ENCODE measurements at regions not wholly inside any gene's neighbourhood (a gene's known extent, or its start where the extent isn't known, plus 50 kb on each side); places are given as distances from the start of the nearest gene placed in this dataset.

DNA sequence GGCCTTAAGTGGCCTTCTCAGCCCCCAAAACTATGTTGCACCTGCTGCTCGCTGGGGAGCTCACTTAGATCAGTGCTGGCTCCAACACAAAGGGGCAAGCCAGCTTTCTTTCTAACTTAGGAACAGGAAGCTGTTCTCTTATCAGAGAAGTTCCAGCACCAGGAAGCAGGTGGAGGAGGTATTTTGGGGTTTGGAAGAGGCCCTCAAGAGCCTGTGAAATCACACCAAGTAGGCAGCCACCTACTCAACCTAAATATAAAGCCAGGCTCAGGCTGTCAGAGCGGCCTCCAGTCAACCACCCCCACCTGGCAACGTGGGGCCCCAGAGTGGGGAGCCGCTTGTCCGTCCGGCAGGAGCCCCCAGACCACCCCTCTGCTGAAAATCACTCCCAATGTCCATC is 152.8 kb downstream of the OLFM1 start:
- DNase-seq (ENCODE audit: low spot score), result no peak

- DNase-seq (ENCODE audit: low spot score), result no peak
Observed at GRCh38 chr9:135240871-135241311, 153.4 kb downstream of the OLFM1 start.

DNA sequence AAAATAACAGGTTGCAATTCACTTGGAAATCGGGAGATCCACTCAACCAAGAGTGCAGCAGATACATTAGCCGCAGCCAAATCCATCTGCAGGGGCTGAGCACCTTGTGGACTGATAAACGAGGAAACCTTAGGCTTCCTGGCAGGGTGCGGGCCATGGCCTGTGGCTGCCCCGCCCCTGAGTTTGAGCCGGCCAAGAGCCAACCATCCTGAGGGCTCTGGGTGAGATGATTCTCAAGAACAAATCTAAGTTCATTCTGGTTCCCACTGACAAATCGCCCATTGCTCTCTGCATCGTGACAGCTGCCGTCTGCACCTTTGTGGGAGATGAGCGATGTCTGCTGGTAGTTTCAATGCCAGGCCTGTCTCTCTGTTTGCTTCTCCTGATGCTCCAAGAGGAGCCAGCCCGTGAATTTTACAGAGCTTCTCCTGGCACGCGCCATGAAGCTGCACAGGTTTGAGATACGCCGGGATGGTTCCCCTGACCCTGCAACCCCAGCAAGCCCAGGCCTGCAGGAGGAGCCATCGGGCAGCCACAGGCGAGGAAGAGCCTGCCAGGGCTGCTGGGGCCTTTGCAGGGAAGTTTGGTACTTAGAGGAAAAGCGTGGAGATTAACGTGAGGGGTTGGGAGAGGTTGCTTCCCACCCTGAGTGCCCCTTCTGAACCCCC is 154.0 kb downstream of the OLFM1 start:
- no peak for DNase-seq (ENCODE audit: low spot score)

GRCh38 chr9:135242049-135242396 is 154.6 kb downstream of the OLFM1 start:
- DNase-seq (ENCODE audit: low spot score), result no peak

DNA sequence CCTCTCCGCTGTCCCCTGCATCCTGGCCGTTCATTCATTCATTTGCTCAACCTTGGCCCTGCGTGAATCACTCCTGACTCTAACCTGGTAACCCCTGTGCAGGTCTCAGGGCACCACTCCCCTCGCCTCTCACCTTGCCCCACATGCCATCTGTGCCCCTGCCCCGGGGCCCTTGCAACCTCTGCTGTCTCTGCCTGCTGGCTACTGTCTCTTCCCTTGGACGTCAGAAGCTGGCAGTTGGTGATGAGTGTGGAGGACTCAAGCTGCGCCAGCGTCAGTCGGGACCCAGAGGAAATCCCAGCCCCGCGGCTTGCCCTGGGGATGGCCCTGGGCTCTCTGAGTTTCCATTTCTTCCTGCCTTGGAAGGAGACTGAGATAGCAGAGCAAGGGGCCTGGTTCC is 154.9 kb downstream of the OLFM1 start:
- no peak for DNase-seq (ENCODE audit: low spot score)

DNA sequence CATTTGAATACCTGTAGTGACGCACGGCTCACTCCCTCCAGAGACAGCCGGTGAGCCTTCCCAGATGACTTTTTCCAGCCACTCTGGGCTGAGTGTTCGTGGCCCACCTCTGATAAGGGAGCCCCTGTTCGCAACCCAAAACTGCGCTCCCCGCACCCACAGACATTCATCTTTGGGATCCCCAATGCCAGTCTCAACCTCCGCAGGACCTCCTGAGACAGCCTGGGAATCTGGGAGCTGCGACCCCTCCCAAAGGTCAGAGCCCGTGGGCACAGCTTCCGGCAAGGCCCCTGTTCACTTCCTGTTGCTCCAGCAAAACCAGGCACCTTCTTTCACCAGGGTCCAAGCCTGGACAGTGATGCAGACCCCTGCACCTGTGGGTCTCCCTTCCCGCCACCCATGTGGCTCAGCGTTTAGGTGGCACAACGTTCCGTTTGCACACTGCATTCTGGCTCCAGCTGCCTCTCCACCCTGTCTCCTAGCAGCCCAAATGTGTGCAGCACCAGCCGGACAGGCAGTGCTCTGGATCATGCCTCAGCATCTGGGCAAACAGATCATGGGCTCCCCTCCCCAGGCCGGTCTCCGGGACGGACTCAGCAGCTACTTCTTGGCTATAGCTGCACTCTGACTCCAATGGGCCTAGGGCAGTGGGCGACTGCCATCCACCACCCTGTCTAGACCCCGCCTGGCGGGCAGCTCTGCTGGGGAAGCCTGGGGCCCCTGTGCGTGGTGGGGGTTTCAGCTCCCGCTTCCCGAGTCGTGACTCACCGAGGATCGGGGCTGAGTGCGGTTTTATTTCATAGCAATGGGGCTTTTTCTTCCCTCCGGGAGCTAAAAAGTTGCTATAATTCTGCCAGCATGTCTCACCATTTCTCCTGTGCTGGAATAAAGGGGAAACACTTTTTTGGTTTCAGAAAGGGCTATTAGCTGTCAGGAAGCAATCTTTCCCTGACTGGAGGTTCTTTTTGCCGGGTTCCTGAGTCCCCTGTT is 156.0 kb downstream of the OLFM1 start:
- no peak for DNase-seq (ENCODE audit: low spot score)

DNA sequence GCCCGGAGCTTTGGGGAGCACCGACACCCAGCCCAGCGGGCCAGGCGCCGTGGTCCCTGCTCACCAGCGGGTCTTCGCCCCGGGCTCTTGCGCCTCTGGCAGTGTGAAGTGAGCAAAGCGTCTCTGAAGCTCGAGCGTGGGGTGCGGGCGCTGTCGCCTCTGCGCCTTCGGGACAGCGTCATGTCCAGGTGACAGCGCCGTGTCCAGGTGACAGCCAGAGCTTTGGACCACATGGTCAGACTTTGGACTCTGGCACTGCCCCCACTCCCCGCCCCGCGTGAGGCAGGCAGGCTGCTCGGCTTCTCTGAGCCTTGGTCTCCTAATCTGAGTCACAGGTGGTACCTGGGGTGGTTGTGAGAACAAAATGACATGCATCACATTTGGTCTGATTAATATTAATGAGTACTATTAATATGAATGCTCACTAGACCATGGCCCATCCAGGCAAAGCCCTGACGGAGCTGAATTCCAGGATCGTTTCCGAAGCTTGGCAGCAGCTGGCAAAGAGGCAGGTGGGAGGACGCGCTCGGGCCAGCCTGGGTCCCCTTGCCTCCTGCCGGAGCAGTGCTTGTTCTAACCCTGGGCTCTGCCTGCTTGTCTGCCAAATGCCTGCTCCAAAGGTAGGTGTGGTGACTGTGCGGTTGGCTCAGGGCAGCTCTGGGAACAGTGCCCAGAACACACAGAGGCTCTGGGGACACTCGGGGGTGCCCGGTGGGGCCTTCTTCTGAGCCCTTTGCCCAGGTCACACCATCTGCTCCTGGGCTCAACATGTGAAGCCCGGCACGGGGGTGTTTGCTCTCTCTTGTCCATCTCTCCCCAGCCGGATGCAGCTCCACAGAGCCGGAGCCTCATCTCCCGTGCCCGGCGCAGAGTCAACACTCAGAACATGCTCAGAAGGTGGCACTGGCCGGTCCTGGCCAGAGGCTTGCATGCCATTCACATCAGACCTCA is 157.1 kb downstream of the OLFM1 start:
- no peak for DNase-seq (ENCODE audit: low spot score)

DNA sequence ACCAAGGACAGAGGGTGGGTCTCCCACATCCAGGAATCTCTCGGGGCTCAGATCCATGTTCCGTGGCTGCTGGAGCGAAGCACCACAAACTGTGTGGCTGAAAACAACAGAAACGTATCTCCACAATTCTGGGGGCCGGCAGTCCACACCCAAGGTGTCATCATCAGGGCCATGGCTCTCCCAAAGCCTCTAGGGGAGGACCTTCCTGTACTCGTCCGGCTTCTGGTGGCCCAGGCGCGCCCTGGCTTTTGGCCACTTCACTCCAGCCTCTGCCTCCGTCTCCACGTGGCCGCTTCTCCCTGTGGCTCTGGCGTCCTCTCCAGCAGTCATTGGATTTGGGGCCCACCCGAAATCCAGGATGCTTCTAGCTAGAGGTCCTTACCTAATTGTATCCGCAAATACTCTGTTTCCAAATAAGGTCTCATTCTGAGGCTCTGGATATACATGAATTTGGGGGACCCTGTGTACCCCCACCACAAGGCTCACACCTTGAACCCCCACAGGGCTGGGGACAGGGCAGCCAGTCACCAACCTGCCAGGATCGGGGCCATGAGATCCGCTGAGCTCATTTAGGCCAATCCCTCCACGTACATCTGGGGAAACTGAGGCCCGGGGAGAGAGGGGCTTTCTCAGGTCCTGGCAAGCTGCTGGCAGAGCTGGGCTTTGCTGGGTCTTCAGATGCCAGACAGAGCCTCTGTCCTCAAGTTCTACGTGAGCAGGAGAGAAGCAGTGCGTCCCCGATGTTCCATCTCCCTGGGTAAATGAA is 158.2 kb downstream of the OLFM1 start:
- no peak for DNase-seq (ENCODE audit: low spot score)

DNA sequence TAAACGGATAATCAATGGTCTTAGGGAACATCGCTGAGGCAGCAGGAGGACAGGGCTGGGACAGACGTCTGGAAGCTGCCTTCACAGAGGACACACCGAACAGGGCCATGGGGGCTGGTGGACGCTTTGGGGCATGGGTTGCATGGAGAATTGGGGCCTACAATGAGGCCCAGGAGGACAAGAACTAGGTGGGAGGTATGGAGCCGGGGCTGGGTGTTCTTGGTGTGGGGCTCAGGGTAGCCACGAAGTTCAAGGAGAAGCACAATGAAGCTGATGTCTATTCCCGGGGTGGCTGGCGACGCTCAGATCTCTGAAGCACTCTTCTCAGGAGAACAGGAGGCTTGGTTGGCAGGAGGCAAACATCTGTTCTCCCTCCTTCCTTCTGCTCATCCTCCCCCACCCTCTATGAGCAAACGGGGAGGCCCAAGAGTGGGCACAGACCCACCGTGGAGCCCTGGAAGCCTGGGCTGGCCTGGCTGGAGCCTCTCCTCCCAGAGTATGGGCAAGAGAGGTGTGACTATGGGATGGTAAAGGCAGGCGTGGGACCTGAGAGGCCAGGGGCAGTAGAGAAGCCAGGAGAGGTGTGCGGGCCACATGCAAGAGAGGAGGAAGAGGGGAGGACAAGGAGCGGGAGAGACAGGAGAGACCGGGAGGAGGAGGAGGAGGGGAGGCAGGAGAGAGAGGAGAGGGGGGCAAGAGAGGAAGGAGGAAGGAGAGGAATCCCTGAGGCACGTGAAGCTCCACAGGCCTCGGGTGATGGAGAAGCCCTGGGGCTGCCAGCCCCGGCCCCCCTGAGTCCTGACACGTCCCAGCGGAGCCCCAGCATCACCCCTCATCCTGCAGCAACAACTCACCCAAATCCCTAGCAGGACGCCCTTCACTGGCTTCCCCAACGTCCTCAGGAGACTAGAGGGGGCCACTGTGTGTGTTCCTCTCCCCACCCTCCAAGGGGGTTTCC is 159.1 kb downstream of the OLFM1 start:
- no peak for DNase-seq (ENCODE audit: low spot score)

DNA sequence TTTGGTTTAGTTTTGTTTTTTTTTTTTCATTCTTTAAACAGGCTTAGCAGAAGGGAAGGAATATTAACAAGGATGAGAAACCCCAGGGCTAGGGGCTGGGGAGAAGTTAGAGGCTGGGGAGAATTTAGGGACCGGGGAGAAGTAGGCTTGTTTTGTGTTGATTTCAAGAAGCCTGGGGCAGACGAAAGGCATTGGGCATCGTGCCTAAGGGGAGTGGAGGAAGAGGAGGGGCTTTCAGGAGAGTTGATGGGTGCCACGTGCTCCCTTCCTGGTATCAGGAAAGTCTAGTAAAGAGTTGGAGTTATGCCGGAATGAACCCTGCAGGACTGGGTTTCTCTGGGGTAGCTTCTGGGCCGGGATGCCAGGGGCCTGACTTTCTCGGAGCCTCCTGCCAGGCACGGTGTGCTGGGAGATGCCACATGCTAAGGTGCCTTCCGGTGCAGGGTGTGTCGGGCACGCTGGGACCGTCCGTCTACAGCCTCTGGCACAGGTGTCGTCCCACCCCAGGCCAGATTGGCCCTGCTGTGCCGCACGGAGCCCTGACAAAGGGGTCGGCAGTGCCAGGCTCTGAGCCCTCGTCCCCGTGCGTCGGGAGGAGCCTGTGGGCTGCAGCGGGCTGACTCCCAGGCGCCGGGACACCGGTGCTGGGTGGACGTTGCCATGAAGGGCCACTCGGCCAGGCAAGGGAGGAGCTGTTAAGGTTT is 159.9 kb downstream of the OLFM1 start:
- DNase-seq (ENCODE audit: low spot score), result no peak

GRCh38 chr9:135248111-135248510 is 160.6 kb downstream of the OLFM1 start:
- DNase-seq (ENCODE audit: low spot score), result no peak

DNA sequence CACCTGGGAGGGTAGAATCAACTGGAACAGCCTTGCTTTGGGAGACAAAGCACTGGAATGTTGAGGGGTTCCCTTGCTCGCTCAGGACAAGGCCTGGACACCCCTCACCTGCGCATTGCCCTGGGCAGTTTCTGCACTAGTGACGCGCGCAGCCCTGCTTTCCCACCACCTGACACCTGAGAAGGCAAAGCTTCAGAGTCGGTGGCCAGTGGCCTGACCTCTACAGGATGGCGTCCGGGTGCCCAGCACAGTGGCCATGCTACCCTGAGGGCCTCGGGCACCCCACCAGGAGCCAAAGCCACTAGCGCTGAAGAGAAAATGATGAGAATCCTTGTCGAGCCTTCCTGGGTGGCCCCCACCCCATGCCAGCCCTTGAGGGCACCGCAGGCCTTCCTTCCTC is 161.3 kb downstream of the OLFM1 start:
- DNase-seq (ENCODE audit: low spot score), result no peak

DNA sequence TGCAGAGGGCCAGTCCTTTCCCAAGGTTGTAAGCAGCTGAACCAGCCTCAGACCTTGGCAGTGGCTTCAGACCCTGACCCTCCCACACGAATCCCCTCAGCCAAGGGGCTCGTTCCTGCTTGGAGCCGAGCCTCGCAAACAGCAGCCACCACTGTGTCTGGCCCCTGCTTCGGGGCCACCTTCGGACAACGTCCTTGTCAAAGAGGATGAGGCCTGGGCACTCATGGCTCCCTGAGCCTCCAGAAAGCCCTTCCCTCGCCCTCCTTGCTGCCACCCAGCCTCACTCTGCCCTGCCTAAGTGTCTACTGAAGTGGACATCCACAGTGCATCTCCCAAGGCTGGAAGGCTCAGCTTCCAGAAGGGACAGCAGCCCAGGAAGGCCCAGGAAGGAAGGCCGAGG is 161.7 kb downstream of the OLFM1 start:
- no peak for DNase-seq (ENCODE audit: low spot score)

DNA sequence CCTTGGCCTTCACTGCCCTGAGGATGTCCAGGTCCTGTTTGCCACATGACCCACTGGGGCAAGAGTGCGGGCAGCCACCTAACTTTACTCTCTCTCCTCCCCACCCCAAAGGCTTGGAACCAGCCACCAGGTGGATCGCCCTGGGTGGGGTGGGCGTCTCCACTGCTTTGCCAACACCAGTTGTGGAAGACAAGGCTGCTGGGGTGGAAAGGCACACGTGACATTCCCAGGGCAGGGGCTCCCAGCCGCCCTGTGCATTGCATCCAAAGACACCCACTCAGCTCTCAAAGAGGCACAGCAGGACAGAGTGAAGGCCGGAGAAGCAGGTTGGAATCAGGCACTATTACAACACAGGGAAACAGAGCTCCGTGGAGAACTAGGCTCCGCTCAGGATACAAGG is 162.2 kb downstream of the OLFM1 start:
- no peak for DNase-seq (ENCODE audit: low spot score)

- no peak for DNase-seq (ENCODE audit: low spot score)
Observed at GRCh38 chr9:135251331-135251761, 163.9 kb downstream of the OLFM1 start.

DNA sequence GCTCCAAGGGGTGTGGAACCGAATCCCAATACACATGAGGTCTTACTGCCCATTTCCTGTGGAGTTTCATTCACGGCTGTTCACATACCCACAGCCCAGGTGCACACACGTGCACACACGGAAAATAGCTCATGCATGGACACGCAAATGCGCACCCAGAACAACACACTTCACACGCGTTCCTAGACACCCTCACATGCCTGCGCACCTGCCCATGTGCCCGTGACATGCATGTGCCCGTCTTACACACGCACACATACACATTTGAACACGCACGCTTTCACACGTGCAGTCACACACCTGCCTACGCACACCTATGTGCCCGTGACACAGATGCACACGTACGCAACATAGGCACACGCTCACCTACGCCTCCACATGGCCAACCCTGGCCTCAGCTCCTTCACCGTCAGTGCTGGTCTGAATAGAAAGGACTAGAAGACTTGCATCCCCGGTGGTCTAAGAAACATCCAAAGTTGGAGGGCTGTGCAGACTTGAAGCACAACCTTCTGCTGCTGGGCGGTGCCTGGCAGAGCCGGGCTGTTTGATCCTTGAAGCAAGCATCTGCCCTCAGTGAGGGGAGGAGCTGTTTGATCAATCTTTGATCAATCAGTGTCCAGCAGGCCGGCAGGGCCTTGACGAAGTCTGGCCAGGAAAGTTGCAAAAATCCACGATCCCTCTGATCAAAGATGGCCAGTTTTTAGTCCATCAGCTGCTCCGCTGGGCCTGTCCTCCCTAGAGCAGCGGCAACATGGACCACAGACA is 164.7 kb downstream of the OLFM1 start:
- DNase-seq (ENCODE audit: low spot score), result no peak

DNA sequence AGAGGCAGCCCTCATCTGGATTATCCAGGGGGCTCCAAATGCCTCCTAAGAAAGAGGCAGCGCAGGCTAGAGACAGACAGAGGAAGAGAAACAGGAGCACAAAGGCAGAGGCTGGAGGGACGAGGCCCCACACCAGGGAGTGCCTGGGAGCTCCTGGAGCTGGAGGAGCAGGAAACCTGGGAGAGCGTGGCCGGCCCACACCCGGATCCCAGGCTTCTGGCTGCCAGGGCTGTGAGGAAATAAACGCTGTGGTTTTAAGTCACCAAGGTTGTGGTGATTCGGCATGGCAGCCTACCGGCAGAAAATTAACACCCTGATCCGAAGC is 165.5 kb downstream of the OLFM1 start:
- DNase-seq (ENCODE audit: low spot score), result no peak

GRCh38 chr9:135253305-135254004 is 166.0 kb downstream of the OLFM1 start:
- DNase-seq (ENCODE audit: low spot score), result no peak

All from hematopoietic multipotent progenitor cell treated with erythropoietin and hydrocortisone succinate and interleukin-3 and kit ligand, for 15 days (in vitro differentiated cells).